Heart left ventricle (tissue), 16 donors: ENCODE measurements at regions not wholly inside any gene's neighbourhood (a gene's known extent, or its start where the extent isn't known, plus 50 kb on each side); places are given as distances from the start of the nearest gene placed in this dataset.

Source experiments
- ATAC-seq, 4 donors: fragments of 200-7000 bp; cut with Tn5 transposase; one replicate each; pipeline ENCODE4 v1.9.1; 2020 to 2022; ENCODE audit warnings: moderate library complexity in 4 of 4, mild to moderate bottlenecking in 3 of 4, moderate number of reproducible peaks in 1 of 4
- DNase-seq, 5 donors: peaks; one replicate each; pipeline ENCODE4 v3.0.0-alpha.2; 2020
- H3K27ac ChIP-seq, 12 donors: fragments of 200-600 bp; sonication (generic) in 4 of 12; one replicate each; pipeline versions ENCODE4 v1.5.0 to v1.8.0; 2016 to 2022; ENCODE audit warnings: mild to moderate bottlenecking in 2 of 12
- H3K27me3 ChIP-seq, 9 donors: fragments of 200-600 bp; sonication (generic) in 2 of 9; one replicate each; pipeline versions ENCODE4 v1.5.1 to v1.8.0; 2016 to 2022; ENCODE audit warnings: mild to moderate bottlenecking in 3 of 9
- H3K36me3 ChIP-seq, 9 donors: fragments of 200-600 bp; sonication (generic) in 2 of 9; one replicate each; pipeline versions ENCODE4 v1.5.0 to v1.8.0; 2018 to 2022; ENCODE audit warnings: mild to moderate bottlenecking in 2 of 9
- H3K4me1 ChIP-seq, 12 donors: fragments of 200-600 bp; sonication (generic) in 4 of 12; one replicate each; pipeline versions ENCODE4 v1.5.0 to v1.8.0; 2016 to 2022; ENCODE audit warnings: mild to moderate bottlenecking in 3 of 12
- H3K4me3 ChIP-seq, 12 donors: fragments of 200-600 bp; sonication (generic) in 4 of 12; one replicate each; pipeline versions ENCODE4 v1.5.0 to v1.8.0; 2017 to 2022; ENCODE audit warnings: mild to moderate bottlenecking in 9 of 12, moderate library complexity in 4 of 12
- H3K9me3 ChIP-seq, 12 donors: fragments of 200-600 bp; sonication (generic) in 4 of 12; one replicate each; pipeline versions ENCODE4 v1.5.0 to v1.8.0; 2016 to 2022; ENCODE audit warnings: mild to moderate bottlenecking in 1 of 12
- POLR2A ChIP-seq, 2 donors: fragments of 450-650 bp; IDR thresholded peaks; one replicate each; pipeline ENCODE4 v1.6.1; 2017; ENCODE audit warnings: antibody characterized with exemption in 2 of 2, mild to moderate bottlenecking in 2 of 2, moderate library complexity in 2 of 2
- WGBS, 4 donors: extraction: QIAGEN DNeasy Blood & Tissue Kit in 2 of 4; methylation state at CpG; one replicate each; pipeline versions ENCODE4 v1.1.5 to v1.1.7; 2013 to 2018; 5-methylcytosine and 5-hydroxymethylcytosine counted together
- intact Hi-C, 10 donors: fragments of 100-400 bp; cut with DNase I; formaldehyde crosslinking; loops; one replicate each; pipeline versions ENCODE4 v1.11.1 to v1.14.2; 2022
- TF ChIP-seq, protein P1 (sequence below), 12 donors: fragments of 200-600 bp; sonication (generic) in 4 of 12; IDR thresholded peaks; one replicate each; pipeline versions ENCODE4 v1.5.0 to v1.8.0; 2018 to 2022; ENCODE audit warnings: antibody characterized with exemption in 12 of 12, mild to moderate bottlenecking in 5 of 12
- donor health status: ischemic (EF 13 %, LVEDD 7.1; RV severe dilation, severe dysfunction).
- donor health status: healthy with polysubstance abuse.
- donor health status: DM: no; HTN: yes; CAD: no.
- donor health status: DM: no; HTN: no; CAD: no.
- donor health status: ischemic (EF 25% LVEDD 6.9; RV normal size, moderate dysfunction).
- donor health status: ischemic (EF 25% LVEDD 5.7; RV mildly dilated, moderate dysfunction).
- donor health status: healthy.
- donor health status: DM: yes; HTN: yes; CAD: no.
- donor health status: ischemic (EF 35%, LVEDD 5.7; RV mildly dilated, moderate dysfunction).
- donor health status: nonischemic (EF 11% LVEDD 7.7; RV severe dilation, severe dysfunction).
- donor health status: DM: yes; HTN: yes; CAD: no.
- donor health status: PGD.
- donor health status: ischemic (EF 29% LVEDD 5.4; RV normal size, mild dysfunction).
- donor health status: nonischemic (EF 23%, LVEDD 6.1; RV moderate dilation, normal function).

DNA sequence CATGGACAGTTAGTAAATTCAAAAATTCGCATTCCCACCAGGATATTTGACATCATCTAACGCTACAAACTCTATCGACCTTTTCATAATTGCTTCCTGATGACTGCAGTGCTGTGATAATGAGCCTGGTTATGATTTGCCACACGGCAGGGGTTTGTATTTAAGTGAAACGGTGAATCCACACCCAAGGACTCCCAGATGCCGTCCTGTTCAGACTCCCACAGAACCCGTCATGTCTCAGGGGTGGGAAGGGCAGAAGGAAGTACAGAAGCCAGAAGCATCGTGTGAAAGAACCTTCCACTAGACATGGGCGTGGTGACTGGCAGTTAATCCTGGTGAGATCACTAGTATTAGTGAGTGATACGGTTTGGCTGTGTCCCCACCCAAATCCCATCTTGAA, 91.2 kb upstream of the TMEM18 start:
- no peaks in the 10 kb centered on the region for H3K36me3 ChIP-seq
- 67 to 79% (median 72%) methylated on average over 10 of the region's 10 CpGs for WGBS, 4 donors
- no peaks in the 10 kb centered on the region for H3K4me1 ChIP-seq
- ATAC-seq (no peak), DNase-seq (no peak)
- no peak overlapping the region for H3K4me3 ChIP-seq
- intact Hi-C loops, result no loop called here
- H3K27me3 ChIP-seq, result peaks cover 0 to 2% (median 0%) of the 10 kb centered on the region in 9 donors
- TF ChIP-seq, protein P1, sequence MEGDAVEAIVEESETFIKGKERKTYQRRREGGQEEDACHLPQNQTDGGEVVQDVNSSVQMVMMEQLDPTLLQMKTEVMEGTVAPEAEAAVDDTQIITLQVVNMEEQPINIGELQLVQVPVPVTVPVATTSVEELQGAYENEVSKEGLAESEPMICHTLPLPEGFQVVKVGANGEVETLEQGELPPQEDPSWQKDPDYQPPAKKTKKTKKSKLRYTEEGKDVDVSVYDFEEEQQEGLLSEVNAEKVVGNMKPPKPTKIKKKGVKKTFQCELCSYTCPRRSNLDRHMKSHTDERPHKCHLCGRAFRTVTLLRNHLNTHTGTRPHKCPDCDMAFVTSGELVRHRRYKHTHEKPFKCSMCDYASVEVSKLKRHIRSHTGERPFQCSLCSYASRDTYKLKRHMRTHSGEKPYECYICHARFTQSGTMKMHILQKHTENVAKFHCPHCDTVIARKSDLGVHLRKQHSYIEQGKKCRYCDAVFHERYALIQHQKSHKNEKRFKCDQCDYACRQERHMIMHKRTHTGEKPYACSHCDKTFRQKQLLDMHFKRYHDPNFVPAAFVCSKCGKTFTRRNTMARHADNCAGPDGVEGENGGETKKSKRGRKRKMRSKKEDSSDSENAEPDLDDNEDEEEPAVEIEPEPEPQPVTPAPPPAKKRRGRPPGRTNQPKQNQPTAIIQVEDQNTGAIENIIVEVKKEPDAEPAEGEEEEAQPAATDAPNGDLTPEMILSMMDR (IDR thresholded peaks at IDR 0.05), result no peak
- no peak for TF ChIP-seq POLR2A (IDR thresholded peaks at IDR 0.05)
- no peak overlapping the region for H3K27ac ChIP-seq
- H3K9me3 ChIP-seq, result no peaks in the 10 kb centered on the region

DNA sequence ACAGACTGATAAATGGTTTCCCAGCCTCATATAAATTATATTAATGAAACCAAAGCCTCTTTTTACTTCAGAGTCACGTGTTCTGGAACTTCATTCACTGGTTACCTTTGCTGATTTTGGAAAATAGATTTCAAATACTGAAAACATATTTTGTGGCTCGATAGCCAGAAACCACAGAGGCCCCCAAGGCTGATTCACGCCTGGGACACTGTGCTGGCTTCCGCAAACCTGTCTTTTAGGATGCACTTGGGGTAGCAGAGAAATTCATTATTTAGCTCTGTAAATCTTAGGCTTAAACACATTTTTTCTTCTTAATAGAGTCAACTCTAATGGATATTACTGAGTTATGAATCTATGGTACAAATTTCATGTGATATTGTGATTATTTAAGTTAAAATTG, 90.7 kb upstream of the TMEM18 start:
- no peaks in the 10 kb centered on the region for H3K4me1 ChIP-seq
- intact Hi-C loops, result no loop called here
- no peak overlapping the region for H3K27ac ChIP-seq
- H3K27me3 ChIP-seq, result peaks cover 0 to 2% (median 0%) of the 10 kb centered on the region in 9 donors
- DNase-seq, result no peak
- no peak for ATAC-seq
- no peaks in the 10 kb centered on the region for H3K36me3 ChIP-seq
- WGBS, 4 donors, result 80 to 94% (median 85%) methylated on average over 4 of the region's 4 CpGs
- no peaks in the 10 kb centered on the region for H3K9me3 ChIP-seq
- TF ChIP-seq POLR2A (IDR thresholded peaks at IDR 0.05), result no peak
- TF ChIP-seq, protein P1 (IDR thresholded peaks at IDR 0.05), result no peak
- no peak overlapping the region for H3K4me3 ChIP-seq

DNA sequence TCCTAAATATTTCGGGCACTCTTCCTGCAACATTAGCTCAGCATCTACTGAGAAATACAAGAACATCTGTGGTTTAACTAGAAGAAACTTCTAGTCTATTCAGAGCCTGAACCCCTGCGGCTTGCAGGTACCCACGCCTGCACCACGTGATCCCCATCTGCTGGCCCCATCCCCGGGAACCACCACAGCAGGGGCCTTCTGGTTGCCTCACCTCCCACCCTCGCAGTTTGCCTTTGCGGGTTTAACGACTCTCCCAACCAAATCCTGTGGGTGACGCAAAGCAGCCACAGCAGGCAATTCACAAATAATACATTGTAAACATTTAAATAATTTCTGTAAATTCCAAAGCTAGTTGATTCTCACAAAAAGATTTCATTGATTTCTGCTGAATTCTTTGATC, 90.2 kb upstream of the TMEM18 start:
- Histone ChIP-seq H3K4me1 (no peaks in the 10 kb centered on the region), H3K27me3 (peaks cover 0 to 2% (median 0%) of the 10 kb centered on the region in 9 donors), H3K36me3 (no peaks in the 10 kb centered on the region), H3K27ac (no peak overlapping the region), H3K4me3 (no peak overlapping the region), H3K9me3 (no peaks in the 10 kb centered on the region)
- WGBS, 4 donors, result 60 to 69% (median 62%) methylated on average over 9 of the region's 9 CpGs
- DNase-seq (no peak), ATAC-seq (no peak)
- TF ChIP-seq, protein P1 (IDR thresholded peaks at IDR 0.05), result no peak
- no peak for TF ChIP-seq POLR2A (IDR thresholded peaks at IDR 0.05)
- intact Hi-C loops, result no loop called here

DNA sequence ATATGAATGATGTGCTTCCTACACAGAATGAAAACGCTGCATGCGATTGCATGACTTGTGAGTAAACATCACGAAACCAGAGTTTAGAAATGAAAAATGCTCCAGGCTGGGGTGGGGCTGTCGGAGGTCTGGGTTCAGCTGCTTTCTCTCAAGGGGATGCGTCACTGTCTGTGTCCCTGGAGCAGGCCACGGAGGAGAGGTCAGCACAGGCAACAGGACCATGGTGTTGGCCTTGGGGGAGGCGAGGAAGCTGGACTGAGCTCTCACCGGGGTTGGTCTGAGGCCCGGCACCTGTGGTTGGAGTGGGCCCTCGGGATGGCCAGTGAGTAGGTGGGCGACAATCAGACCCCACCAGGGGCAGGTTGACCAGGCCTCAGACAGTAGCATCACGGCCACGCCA, 89.0 kb upstream of the TMEM18 start:
- no peak for ATAC-seq
- H3K27me3 ChIP-seq, result no peaks in the 10 kb centered on the region
- no peaks in the 10 kb centered on the region for H3K36me3 ChIP-seq
- 80 to 88% (median 83%) methylated on average over 13 of the region's 13 CpGs for WGBS, 4 donors
- DNase-seq, result no peak
- TF ChIP-seq POLR2A (IDR thresholded peaks at IDR 0.05), result no peak
- TF ChIP-seq, protein P1 (IDR thresholded peaks at IDR 0.05), result no peak
- no peaks in the 10 kb centered on the region for H3K9me3 ChIP-seq
- no peaks in the 10 kb centered on the region for H3K4me1 ChIP-seq
- no peak overlapping the region for H3K27ac ChIP-seq
- intact Hi-C loops, result no loop called here
- no peak overlapping the region for H3K4me3 ChIP-seq
